ENCODE measurements at regions not wholly inside any gene's neighbourhood (a gene's known extent, or its start where the extent isn't known, plus 50 kb on each side); places are given as distances from the start of the nearest gene placed in this dataset.
A peak's percentile ranks its signal among the peaks of the same experiment; 100 is the strongest.

- CTCF ChIA-PET, result no interaction called here
Measured at GRCh38 chr2:41894563-41895333, 153.1 kb upstream of the PKDCC start.

GRCh38 chr2:41895334-41895664, 152.5 kb upstream of the PKDCC start:
- H3K27ac ChIP-seq, result no peak overlapping the region
- TF ChIP-seq CTCF (conservative IDR thresholded peaks at IDR 0.05) (no peak), EZH2 (IDR thresholded peaks at IDR 0.05; ENCODE audit: low read depth) (no peak)

More at GRCh38 chr2:41894563-41895333, 153.1 kb upstream of the PKDCC start:
- Histone ChIP-seq H3K27ac (no peak overlapping the region), H3K4me2 (no peak overlapping the region), H3K4me1 (replicated peaks; ENCODE audit: insufficient read depth) (peaks cover 12% of the 10 kb centered on the region), H3K9me3 (ENCODE audit: insufficient read depth, low read depth) (no peaks in the 10 kb centered on the region), H3K4me3 (no peak overlapping the region), H3F3A (ENCODE audit: insufficient read depth, low read depth) (no peaks in the 10 kb centered on the region), H3K36me3 (ENCODE audit: low read depth) (no peaks in the 10 kb centered on the region), H2AFZ (no peak overlapping the region), H4K20me1 (ENCODE audit: insufficient read depth) (no peaks in the 10 kb centered on the region), H3K79me2 (ENCODE audit: low read depth) (no peaks in the 10 kb centered on the region), H3K27me3 (ENCODE audit: insufficient read depth, low read depth) (no peaks in the 10 kb centered on the region), H3K9me2 (ENCODE audit: insufficient read depth) (no peaks in the 10 kb centered on the region)
- no peak for DNase-seq
- POLR2A ChIA-PET (ENCODE audit: unreplicated experiment), result no interaction called here
- intact Hi-C loops (cut with micrococcal nuclease; ENCODE audit: unreplicated experiment), result no loop called here
- no TSS peak for BruUV-seq (replicated peaks)
- no peak for TF ChIP-seq EZH2 (IDR thresholded peaks at IDR 0.05; ENCODE audit: low read depth)
- TF ChIP-seq CTCF (conservative IDR thresholded peaks at IDR 0.05), result no peak

GRCh38 chr2:41896186-41896846, 151.5 kb upstream of the PKDCC start:
- ChIA-PET POLR2A (ENCODE audit: unreplicated experiment) (interaction anchor here (0.6 kb wide), 1 partner anchor 1878 kb away, joined by 3 read pairs; the partner anchor contains the start of gene DYNC2LI1), CTCF (interaction anchor here (0.5 to 0.6 kb wide), 2 partner anchors 151 to 275 kb away, joined by 6 read pairs; partner anchors contain the start of gene PKDCC)
- Histone ChIP-seq H3K79me2 (ENCODE audit: low read depth) (no peaks in the 10 kb centered on the region), H3K9me3 (ENCODE audit: insufficient read depth, low read depth) (no peaks in the 10 kb centered on the region), H3K9me2 (ENCODE audit: insufficient read depth) (no peaks in the 10 kb centered on the region), H3K27ac (no peak overlapping the region), H3K4me2 (no peak overlapping the region), H3F3A (ENCODE audit: insufficient read depth, low read depth) (no peaks in the 10 kb centered on the region), H3K4me1 (replicated peaks; ENCODE audit: insufficient read depth) (peaks cover 17% of the 10 kb centered on the region), H2AFZ (no peak overlapping the region), H3K27me3 (ENCODE audit: insufficient read depth, low read depth) (no peaks in the 10 kb centered on the region), H3K4me3 (no peak overlapping the region), H3K36me3 (ENCODE audit: low read depth) (no peaks in the 10 kb centered on the region), H4K20me1 (ENCODE audit: insufficient read depth) (no peaks in the 10 kb centered on the region)
- BruUV-seq (replicated peaks), result no TSS peak
- TF ChIP-seq CTCF (conservative IDR thresholded peaks at IDR 0.05) (no peak), EZH2 (IDR thresholded peaks at IDR 0.05; ENCODE audit: low read depth) (no peak)
- intact Hi-C loops (cut with micrococcal nuclease; ENCODE audit: unreplicated experiment), result no loop called here
- no peak for DNase-seq

More at GRCh38 chr2:41895334-41895664, 152.5 kb upstream of the PKDCC start:
- Histone ChIP-seq H3F3A (ENCODE audit: insufficient read depth, low read depth) (no peaks in the 10 kb centered on the region), H3K9me2 (ENCODE audit: insufficient read depth) (no peaks in the 10 kb centered on the region), H3K4me3 (no peak overlapping the region), H3K4me2 (no peak overlapping the region), H3K79me2 (ENCODE audit: low read depth) (no peaks in the 10 kb centered on the region), H3K9me3 (ENCODE audit: insufficient read depth, low read depth) (no peaks in the 10 kb centered on the region), H2AFZ (0 out of 2 replicates have a peak overlapping the region, but pooled peaks have one; percentile 44), H3K27me3 (ENCODE audit: insufficient read depth, low read depth) (no peaks in the 10 kb centered on the region), H3K4me1 (replicated peaks; ENCODE audit: insufficient read depth) (peaks cover 17% of the 10 kb centered on the region), H3K36me3 (ENCODE audit: low read depth) (no peaks in the 10 kb centered on the region), H4K20me1 (ENCODE audit: insufficient read depth) (no peaks in the 10 kb centered on the region)
- intact Hi-C loops (cut with micrococcal nuclease; ENCODE audit: unreplicated experiment), result no loop called here
- POLR2A ChIA-PET (ENCODE audit: unreplicated experiment), result no interaction called here
- CTCF ChIA-PET, result no interaction called here
- BruUV-seq (replicated peaks), result no TSS peak
- DNase-seq, result no peak

Data from PC-9 (cell line).